A673 (cell line): ENCODE measurements at regions not wholly inside any gene's neighbourhood (a gene's known extent, or its start where the extent isn't known, plus 50 kb on each side); places are given as distances from the start of the nearest gene placed in this dataset.
A peak's percentile ranks its signal among the peaks of the same experiment; 100 is the strongest.

Experiments used
- BruUV-seq: library from RNA; stranded (reverse); fragments of 400-500 nt; replicated peaks from 2 replicates; lab custom pipeline; 2021; lab: Mats Ljungman, UMichigan
- CTCF ChIA-PET: fragments of 300-600 bp; sonication (Branson Sonifier 250); formaldehyde crosslinking; loops from one replicate; lab custom pipeline; 2022; ENCODE audit warnings: antibody characterized with exemption; lab: Charles Lee
- POLR2A ChIA-PET: fragments of 300-600 bp; sonication (Branson Sonifier 250); formaldehyde crosslinking; loops from one replicate; lab custom pipeline; 2022; ENCODE audit warnings: antibody characterized with exemption; ENCODE audit not compliant: low non-redundant PET; lab: Charles Lee
- DNase-seq: peaks from one replicate; pipeline ENCODE4 v3.0.0-alpha.2; 2015; ENCODE audit warnings: low spot score
- H3K27ac ChIP-seq: fragments of 200-600 bp; sonication (generic); 2 replicates; pipeline ENCODE4 v1.5.1; 2016; ENCODE audit warnings: mixed run types, low read depth, mild to moderate bottlenecking, mixed read lengths, antibody characterized with exemption, low read length; ENCODE audit not compliant: poor library complexity, severe bottlenecking
- H3K27me3 ChIP-seq: fragments of 200-600 bp; sonication (generic); replicated peaks from 2 replicates; pipeline ENCODE4 v1.6.1; 2017; ENCODE audit warnings: mixed run types, low read depth, mild to moderate bottlenecking, mixed read lengths, antibody characterized with exemption, low read length; ENCODE audit not compliant: insufficient read depth, poor library complexity
- H3K36me3 ChIP-seq: fragments of 200-600 bp; sonication (generic); 2 replicates; pipeline ENCODE4 v1.6.1; 2016; ENCODE audit warnings: mixed run types, mild to moderate bottlenecking, mixed read lengths, antibody characterized with exemption, low read length; ENCODE audit not compliant: insufficient read depth, poor library complexity, severe bottlenecking
- H3K4me1 ChIP-seq: fragments of 200-600 bp; sonication (generic); 2 replicates; pipeline ENCODE4 v1.6.1; 2017; ENCODE audit warnings: mixed run types, mild to moderate bottlenecking, mixed read lengths, antibody characterized with exemption, low read length; ENCODE audit not compliant: insufficient read depth, poor library complexity, severe bottlenecking
- H3K4me3 ChIP-seq: fragments of 200-600 bp; sonication (generic); 2 replicates; pipeline ENCODE4 v1.5.1; 2016; ENCODE audit warnings: low read depth, mixed run types, mild to moderate bottlenecking, mixed read lengths, low read length; ENCODE audit not compliant: poor library complexity, severe bottlenecking
- H3K9me3 ChIP-seq: fragments of 200-600 bp; sonication (generic); 2 replicates; pipeline ENCODE4 v1.6.1; 2016; ENCODE audit warnings: mixed run types, low read depth, mild to moderate bottlenecking, mixed read lengths, antibody characterized with exemption, low read length; ENCODE audit not compliant: poor library complexity, severe bottlenecking
- CTCF ChIP-seq: fragments of 300-800, 200-600 bp; sonication (generic); conservative IDR thresholded peaks from 2 replicates; pipeline ENCODE4 v1.5.1; 2017; ENCODE audit warnings: low read depth, mild to moderate bottlenecking, antibody characterized with exemption, low read length, moderate library complexity, mixed read lengths
- EZH2 ChIP-seq: fragments of 200-600 bp; sonication (generic); IDR thresholded peaks from 2 replicates; pipeline ENCODE4 v1.6.1; 2017; ENCODE audit warnings: borderline replicate concordance, low read depth, mild to moderate bottlenecking, mixed read lengths, antibody characterized with exemption, low read length; ENCODE audit not compliant: poor library complexity, severe bottlenecking
- intact Hi-C: fragments of 100-400 bp; cut with micrococcal nuclease; formaldehyde crosslinking; loops from one replicate; pipeline ENCODE4 v1.10.0; 2022; ENCODE audit not compliant: unreplicated experiment

- no peak overlapping the region for H3K27ac ChIP-seq
- ChIA-PET POLR2A (no interaction called here), CTCF (no interaction called here)
- intact Hi-C loops: loop anchor here (1.0 to 2.0 kb wide), 3 partner anchors 98 to 699 kb away; no protein-coding TSS in a partner anchor
- no peak overlapping the region for H3K4me3 ChIP-seq
- no peaks in the 10 kb centered on the region for H3K9me3 ChIP-seq
- no peaks in the 10 kb centered on the region for H3K36me3 ChIP-seq
- TF ChIP-seq CTCF (peak; percentile 66), EZH2 (no peak)
- peaks cover 18% of the 10 kb centered on the region for H3K4me1 ChIP-seq
- no TSS peak for BruUV-seq
- H3K27me3 ChIP-seq: no peaks in the 10 kb centered on the region
- peak; percentile 71 for DNase-seq
These were observed 95.4 kb downstream of the OGFRL1 start for GRCh38 chr6:71383901-71384489.

GRCh38 chr6:71385111-71385822, 96.7 kb downstream of the OGFRL1 start:
- Histone ChIP-seq H3K4me3 (no peak overlapping the region), H3K9me3 (no peaks in the 10 kb centered on the region), H3K4me1 (peaks cover 18% of the 10 kb centered on the region), H3K27me3 (no peaks in the 10 kb centered on the region), H3K36me3 (no peaks in the 10 kb centered on the region), H3K27ac (no peak overlapping the region)
- TF ChIP-seq EZH2: no peak
- TF ChIP-seq CTCF: no peak
- no peak for DNase-seq
- CTCF ChIA-PET: interaction anchor here (1.1 kb wide), 1 partner anchor 125 kb away, joined by 3 read pairs; no protein-coding TSS in a partner anchor
- no TSS peak for BruUV-seq
- intact Hi-C loops: loop anchor here (2.0 kb wide), 1 partner anchor 698 kb away; no protein-coding TSS in a partner anchor
- POLR2A ChIA-PET: no interaction called here

- no TSS peak for BruUV-seq
- ChIA-PET CTCF (no interaction called here), POLR2A (no interaction called here)
- H3K4me1 ChIP-seq: peaks cover 18% of the 10 kb centered on the region
- H3K36me3 ChIP-seq: no peaks in the 10 kb centered on the region
- no peak for DNase-seq
- H3K27me3 ChIP-seq: no peaks in the 10 kb centered on the region
- intact Hi-C loops: no loop called here
- H3K4me3 ChIP-seq: no peak overlapping the region
- TF ChIP-seq CTCF (no peak), EZH2 (no peak)
- no peaks in the 10 kb centered on the region for H3K9me3 ChIP-seq
- H3K27ac ChIP-seq: no peak overlapping the region
These were observed 97.6 kb downstream of the OGFRL1 start for GRCh38 chr6:71386215-71386614.
